HCT116 (cell line): ENCODE measurements at regions not wholly inside any gene's neighbourhood (a gene's known extent, or its start where the extent isn't known, plus 50 kb on each side); places are given as distances from the start of the nearest gene placed in this dataset.

Source experiments
- ATAC-seq: fragments of 200-7000 bp; cut with Tn5 transposase; 2 replicates; pipeline ENCODE4 v1.9.1; 2020; ENCODE audit warnings: mild to moderate bottlenecking, moderate library complexity
- BruUV-seq: library from RNA; stranded (reverse); fragments of 400-500 nt; replicated peaks from 2 replicates; lab custom pipeline; 2021; lab: Mats Ljungman, UMichigan
- CTCF ChIA-PET: fragments of 300-600 bp; sonication (Branson Sonifier 250); formaldehyde crosslinking; loops from one replicate; lab custom pipeline; 2021; ENCODE audit warnings: antibody characterized with exemption; lab: Charles Lee
- POLR2A ChIA-PET: fragments of 300-600, 350-600 bp; sonication (Branson Sonifier 250); formaldehyde crosslinking; loops from one replicate; lab custom pipeline; 2021; ENCODE audit warnings: antibody characterized with exemption; lab: Charles Lee
- RAD21 ChIA-PET, 2 experiments: fragments of 300-600 bp; sonication (Branson Sonifier 250); formaldehyde crosslinking; loops; one replicate each; lab custom pipeline; 2023; ENCODE audit warnings: low total read pairs in 2 of 2; ENCODE audit not compliant: uncharacterized antibody in 2 of 2, unreplicated experiment in 2 of 2, low non-redundant PET in 1 of 2; lab: Charles Lee
- DNase-seq: peaks from one replicate; pipeline ENCODE4 v3.0.0-alpha.2; 2010; ENCODE audit warnings: low read depth, low spot score
- H2AFZ ChIP-seq: fragments of 200-600 bp; shearing (Covaris generic), sonication (generic); 2 replicates; pipeline ENCODE4 v1.6.1; 2017; ENCODE audit warnings: low read depth, mixed run types, mixed read lengths, antibody characterized with exemption, low read length; ENCODE audit not compliant: poor library complexity, severe bottlenecking
- H3K27ac ChIP-seq: 2 replicates; pipeline ENCODE4 v1.5.1; 2012; ENCODE audit warnings: low read depth, low read length
- H3K27me3 ChIP-seq: fragments of 200-600 bp; sonication (generic); 2 replicates; pipeline ENCODE4 v1.6.1; 2016; ENCODE audit warnings: mixed run types, low read length, mixed read lengths; ENCODE audit not compliant: insufficient read depth
- H3K36me3 ChIP-seq, 2 experiments: fragments of 200-500 bp in 1 of 2; fragments of 200-600 bp in 1 of 2; sonication (Bioruptor generic) in 1 of 2; sonication (generic) in 1 of 2; 2 replicates each; pipeline versions ENCODE4 v1.5.1 to v1.6.1; 2014 to 2016; ENCODE audit warnings: low read length in 2 of 2, inconsistent platforms in 1 of 2, mixed read lengths in 1 of 2, mixed run types in 1 of 2; ENCODE audit not compliant: insufficient read depth in 2 of 2, control insufficient read depth in 1 of 2
- H3K4me1 ChIP-seq, 2 experiments: fragments of 200-600 bp in 1 of 2; sonication (generic) in 1 of 2; 2 replicates each; pipeline versions ENCODE4 v1.5.1 to v1.6.1; 2012 to 2017; ENCODE audit warnings: low read length in 2 of 2, inconsistent platforms in 1 of 2, mild to moderate bottlenecking in 1 of 2, mixed read lengths in 1 of 2, mixed run types in 1 of 2, moderate library complexity in 1 of 2; ENCODE audit not compliant: insufficient read depth in 2 of 2, control insufficient read depth in 1 of 2
- H3K4me2 ChIP-seq: fragments of 200-600 bp; sonication (generic); 2 replicates; pipeline ENCODE4 v1.6.1; 2017; ENCODE audit warnings: mixed run types, low read length, mixed read lengths
- H3K4me3 ChIP-seq, 2 experiments: fragments of 200-600 bp in 1 of 2; sonication (generic) in 1 of 2; replicated peaks in 1 of 2; 2 replicates each; pipeline ENCODE4 v1.5.1; 2011 to 2016; ENCODE audit warnings: low read length in 2 of 2, control low read depth in 1 of 2, low read depth in 1 of 2, mild to moderate bottlenecking in 1 of 2, mixed read lengths in 1 of 2, mixed run types in 1 of 2
- H3K79me2 ChIP-seq: fragments of 200-600 bp; sonication (generic); 2 replicates; pipeline ENCODE4 v1.6.1; 2017; ENCODE audit warnings: mild to moderate bottlenecking, mixed run types, low read length, moderate library complexity, mixed read lengths; ENCODE audit not compliant: insufficient read depth
- H3K9ac ChIP-seq: fragments of 200-600 bp; sonication (generic); 2 replicates; pipeline ENCODE4 v1.6.1; 2016; ENCODE audit warnings: low read length, mixed read lengths
- H3K9me2 ChIP-seq: fragments of 200-600 bp; sonication (generic), shearing (Covaris generic); 2 replicates; pipeline ENCODE4 v1.6.1; 2017; ENCODE audit warnings: mixed run types, mild to moderate bottlenecking, moderate library complexity; ENCODE audit not compliant: insufficient read depth
- H3K9me3 ChIP-seq, 2 experiments: fragments of 200-500 bp in 1 of 2; fragments of 200-600 bp in 1 of 2; sonication (Bioruptor generic) in 1 of 2; sonication (generic) in 1 of 2; 2 replicates each; pipeline ENCODE4 v1.6.1; 2014 to 2017; ENCODE audit warnings: low read length in 2 of 2, mixed read lengths in 2 of 2, inconsistent platforms in 1 of 2, low read depth in 1 of 2, mild to moderate bottlenecking in 1 of 2, mixed run types in 1 of 2, moderate library complexity in 1 of 2; ENCODE audit not compliant: control insufficient read depth in 1 of 2, insufficient read depth in 1 of 2
- H4K20me1 ChIP-seq: fragments of 200-600 bp; sonication (generic), shearing (Covaris generic); 2 replicates; pipeline ENCODE4 v1.6.1; 2017; ENCODE audit warnings: mixed run types, mild to moderate bottlenecking, moderate library complexity; ENCODE audit not compliant: insufficient read depth
- ATF3 ChIP-seq: IDR thresholded peaks from 2 replicates; pipeline ENCODE4 v1.6.1; 2012
- CTCF ChIP-seq, 3 experiments: fragments of 200-600 bp in 1 of 3; sonication (generic) in 1 of 3; IDR thresholded peaks in 2 of 3; conservative IDR thresholded peaks in 1 of 3; 2 replicates each; pipeline ENCODE4 v1.5.1; 2012 to 2017; ENCODE audit warnings: low read depth in 2 of 3, low read length in 2 of 3, antibody characterized with exemption in 1 of 3, borderline replicate concordance in 1 of 3, control low read depth in 1 of 3, mild to moderate bottlenecking in 1 of 3, mixed read lengths in 1 of 3, mixed run types in 1 of 3, moderate library complexity in 1 of 3; ENCODE audit not compliant: insufficient read depth in 1 of 3
- ELF1 ChIP-seq: IDR thresholded peaks from 2 replicates; pipeline ENCODE4 v1.6.1; 2012; ENCODE audit warnings: low read depth, borderline replicate concordance
- EZH2 ChIP-seq: fragments of 200-600 bp; sonication (generic); IDR thresholded peaks from 2 replicates; pipeline ENCODE4 v1.6.1; 2017; ENCODE audit warnings: antibody characterized with exemption, mixed run types
- EZH2phosphoT487 ChIP-seq: fragments of 200-600 bp; IDR thresholded peaks from 2 replicates; pipeline ENCODE4 v1.6.1; 2018; ENCODE audit warnings: antibody characterized with exemption, borderline replicate concordance
- MAX ChIP-seq: IDR thresholded peaks from 2 replicates; pipeline ENCODE4 v1.6.1; 2012
- POLR2A ChIP-seq: IDR thresholded peaks from 2 replicates; pipeline ENCODE4 v1.7.0; 2011; ENCODE audit warnings: borderline replicate concordance; ENCODE audit not compliant: insufficient read depth, insufficient read length; ENCODE audit errors: extremely low read depth
- POLR2AphosphoS5 ChIP-seq: IDR thresholded peaks from 2 replicates; pipeline ENCODE4 v1.6.1; 2011; ENCODE audit warnings: mild to moderate bottlenecking, low read depth, low read length, moderate library complexity
- ZBTB33 ChIP-seq: IDR thresholded peaks from 2 replicates; pipeline ENCODE4 v1.6.1; 2011; ENCODE audit warnings: mild to moderate bottlenecking, low read length, moderate library complexity; ENCODE audit not compliant: insufficient replicate concordance; ENCODE audit errors: extremely low read depth
- ZFX ChIP-seq: fragments of 450-650 bp; IDR thresholded peaks from 2 replicates; pipeline ENCODE4 v1.6.1; 2017
- intact Hi-C: fragments of 100-400 bp; cut with micrococcal nuclease; formaldehyde crosslinking; loops from 2 replicates; pipeline ENCODE4 v1.10.0; 2022

GRCh38 chr20:22495172-22495571 lies 89.2 kb downstream of the FOXA2 start:
- ATAC-seq, result no peak
- H3K4me2 ChIP-seq, result no peak overlapping the region
- H3K4me1 ChIP-seq, result no peaks in the 10 kb centered on the region
- BruUV-seq, result no TSS peak
- ChIA-PET CTCF (no interaction called here), POLR2A (no interaction called here), RAD21 (no interaction called here)
- no peaks in the 10 kb centered on the region for H3K79me2 ChIP-seq
- no peaks in the 10 kb centered on the region for H3K9me2 ChIP-seq
- H2AFZ ChIP-seq, result no peak overlapping the region
- H3K36me3 ChIP-seq, result no peaks in the 10 kb centered on the region
- no peak for DNase-seq
- intact Hi-C loops, result no loop called here
- TF ChIP-seq MAX (no peak), ZBTB33 (no peak), ELF1 (no peak), POLR2AphosphoS5 (no peak), EZH2 (no peak), CTCF (IDR thresholded peaks at IDR 0.05 in 2 of 3, conservative IDR thresholded peaks at IDR 0.05 in 1 of 3; ENCODE audit: borderline replicate concordance in 1 of 3, insufficient read depth in 1 of 3, low read depth in 2 of 3, low read length in 2 of 3) (no peak), EZH2phosphoT487 (no peak), ZFX (no peak), ATF3 (no peak), POLR2A (no peak)
- H3K9ac ChIP-seq, result no peak overlapping the region
- no peak overlapping the region for H3K27ac ChIP-seq
- H4K20me1 ChIP-seq, result no peaks in the 10 kb centered on the region
- peaks cover 8% of the 10 kb centered on the region for H3K27me3 ChIP-seq
- H3K9me3 ChIP-seq, result no peaks in the 10 kb centered on the region
- no peak overlapping the region for H3K4me3 ChIP-seq
